ENCODE measurements at regions not wholly inside any gene's neighbourhood (a gene's known extent, or its start where the extent isn't known, plus 50 kb on each side); places are given as distances from the start of the nearest gene placed in this dataset.

GRCh38 chr1:98374098-98374497 is 287.4 kb upstream of the SNX7 start:
- DNase-seq, result no peak

- no peak for DNase-seq
These were observed 288.5 kb upstream of the SNX7 start for GRCh38 chr1:98373056-98373455.

- DNase-seq, result no peak
These were observed 289.8 kb upstream of the SNX7 start for GRCh38 chr1:98371764-98372163.

- no peak for DNase-seq
These were observed 292.1 kb upstream of the SNX7 start for GRCh38 chr1:98369463-98369862.

GRCh38 chr1:98368995-98369394 is 292.5 kb upstream of the SNX7 start:
- DNase-seq, result no peak

- no peak for DNase-seq
These were observed 294.1 kb upstream of the SNX7 start for GRCh38 chr1:98367426-98367825.

- DNase-seq, result no peak
These were observed 295.2 kb upstream of the SNX7 start for GRCh38 chr1:98366343-98366742.

GRCh38 chr1:98364544-98364943 is 297.0 kb upstream of the SNX7 start:
- DNase-seq, result no peak

GRCh38 chr1:98360864-98361263 is 300.7 kb upstream of the SNX7 start:
- no peak for DNase-seq

GRCh38 chr1:98355656-98356383 is 305.7 kb upstream of the SNX7 start:
- DNase-seq, result no peak

GRCh38 chr1:98352378-98352777 is 309.1 kb upstream of the SNX7 start:
- DNase-seq, result no peak

- DNase-seq, result no peak
These were observed 310.0 kb upstream of the SNX7 start for GRCh38 chr1:98351561-98351960.

GRCh38 chr1:98345417-98345816 is 316.1 kb upstream of the SNX7 start:
- no peak for DNase-seq

- no peak for DNase-seq
These were observed 316.8 kb upstream of the SNX7 start for GRCh38 chr1:98344731-98345130.

- no peak for DNase-seq
These were observed 319.0 kb upstream of the SNX7 start for GRCh38 chr1:98342566-98342965.

- no peak for DNase-seq
These were observed 321.0 kb upstream of the SNX7 start for GRCh38 chr1:98340511-98340910.

- DNase-seq, result no peak
These were observed 324.9 kb upstream of the SNX7 start for GRCh38 chr1:98336472-98337083.

- DNase-seq, result no peak
These were observed 327.6 kb upstream of the SNX7 start for GRCh38 chr1:98333936-98334335.

- DNase-seq, result no peak
These were observed 328.1 kb upstream of the SNX7 start for GRCh38 chr1:98333406-98333805.

GRCh38 chr1:98331718-98332311 is 329.7 kb upstream of the SNX7 start:
- no peak for DNase-seq

- no peak for DNase-seq
These were observed 330.3 kb upstream of the SNX7 start for GRCh38 chr1:98331243-98331642.

- DNase-seq, result no peak
These were observed 331.3 kb upstream of the SNX7 start for GRCh38 chr1:98330224-98330623.

GRCh38 chr1:98328855-98329254 is 332.7 kb upstream of the SNX7 start:
- no peak for DNase-seq

- no peak for DNase-seq
These were observed 334.2 kb upstream of the SNX7 start for GRCh38 chr1:98327220-98327861.
